ENCODE measurements at regions not wholly inside any gene's neighbourhood (a gene's known extent, or its start where the extent isn't known, plus 50 kb on each side); places are given as distances from the start of the nearest gene placed in this dataset.
A peak's percentile ranks its signal among the peaks of the same experiment; 100 is the strongest.

GRCh38 chr12:62123721-62124203 lies 136.4 kb upstream of the USP15 start:
- Histone ChIP-seq H4K20me1 (ENCODE audit: insufficient read depth, low read length) (no peaks in the 10 kb centered on the region), H2AFZ (ENCODE audit: low read depth, low read length) (no peak overlapping the region), H3K27ac (ENCODE audit: low read length) (no peak overlapping the region), H3K4me3 (ENCODE audit: low read length) (no peak overlapping the region), H3K9ac (ENCODE audit: low read length) (no peak overlapping the region), H3K79me2 (ENCODE audit: low read length) (no peaks in the 10 kb centered on the region), H3K27me3 (ENCODE audit: low read depth, low read length) (no peaks in the 10 kb centered on the region), H3K4me2 (ENCODE audit: low read length) (no peak overlapping the region), H3K4me1 (ENCODE audit: low read length) (no peaks in the 10 kb centered on the region), H3K9me3 (ENCODE audit: insufficient read depth, low read length) (no peaks in the 10 kb centered on the region), H3K36me3 (replicated peaks; ENCODE audit: low read depth, low read length) (no peaks in the 10 kb centered on the region)
- TF ChIP-seq CTCF (IDR thresholded peaks at IDR 0.05; ENCODE audit: low read depth, low read length) (peak; percentile 84), EZH2phosphoT487 (IDR thresholded peaks at IDR 0.05; ENCODE audit: low read depth) (no peak)

- H3K4me2 ChIP-seq (ENCODE audit: low read length), result no peak overlapping the region
- TF ChIP-seq EZH2phosphoT487 (IDR thresholded peaks at IDR 0.05; ENCODE audit: low read depth) (no peak), CTCF (IDR thresholded peaks at IDR 0.05; ENCODE audit: low read depth, low read length) (no peak)
- H3K4me1 ChIP-seq (ENCODE audit: low read length), result no peaks in the 10 kb centered on the region
- no peaks in the 10 kb centered on the region for H3K27me3 ChIP-seq (ENCODE audit: low read depth, low read length)
- H3K27ac ChIP-seq (ENCODE audit: low read length), result no peak overlapping the region
- no peaks in the 10 kb centered on the region for H3K79me2 ChIP-seq (ENCODE audit: low read length)
- no peaks in the 10 kb centered on the region for H3K9me3 ChIP-seq (ENCODE audit: insufficient read depth, low read length)
- no peak overlapping the region for H3K9ac ChIP-seq (ENCODE audit: low read length)
- H3K36me3 ChIP-seq (replicated peaks; ENCODE audit: low read depth, low read length), result no peaks in the 10 kb centered on the region
- H2AFZ ChIP-seq (ENCODE audit: low read depth, low read length), result no peak overlapping the region
- no peak overlapping the region for H3K4me3 ChIP-seq (ENCODE audit: low read length)
- H4K20me1 ChIP-seq (ENCODE audit: insufficient read depth, low read length), result no peaks in the 10 kb centered on the region
Observed at GRCh38 chr12:62127516-62127915, 132.7 kb upstream of the USP15 start.

- TF ChIP-seq CTCF (IDR thresholded peaks at IDR 0.05; ENCODE audit: low read depth, low read length) (no peak), EZH2phosphoT487 (IDR thresholded peaks at IDR 0.05; ENCODE audit: low read depth) (no peak)
- Histone ChIP-seq H3K4me3 (ENCODE audit: low read length) (no peak overlapping the region), H4K20me1 (ENCODE audit: insufficient read depth, low read length) (no peaks in the 10 kb centered on the region), H2AFZ (ENCODE audit: low read depth, low read length) (no peak overlapping the region), H3K4me1 (ENCODE audit: low read length) (no peaks in the 10 kb centered on the region), H3K79me2 (ENCODE audit: low read length) (no peaks in the 10 kb centered on the region), H3K9ac (ENCODE audit: low read length) (no peak overlapping the region), H3K27ac (ENCODE audit: low read length) (no peak overlapping the region), H3K27me3 (ENCODE audit: low read depth, low read length) (no peaks in the 10 kb centered on the region), H3K4me2 (ENCODE audit: low read length) (no peak overlapping the region), H3K36me3 (replicated peaks; ENCODE audit: low read depth, low read length) (no peaks in the 10 kb centered on the region), H3K9me3 (ENCODE audit: insufficient read depth, low read length) (no peaks in the 10 kb centered on the region)
Observed at GRCh38 chr12:62128175-62128975, 131.8 kb upstream of the USP15 start.

GRCh38 chr12:62129291-62129690 lies 130.9 kb upstream of the USP15 start:
- no peaks in the 10 kb centered on the region for H3K9me3 ChIP-seq (ENCODE audit: insufficient read depth, low read length)
- H3K36me3 ChIP-seq (replicated peaks; ENCODE audit: low read depth, low read length), result no peaks in the 10 kb centered on the region
- H3K4me1 ChIP-seq (ENCODE audit: low read length), result no peaks in the 10 kb centered on the region
- TF ChIP-seq CTCF (IDR thresholded peaks at IDR 0.05; ENCODE audit: low read depth, low read length), result no peak
- TF ChIP-seq EZH2phosphoT487 (IDR thresholded peaks at IDR 0.05; ENCODE audit: low read depth), result no peak
- no peak overlapping the region for H3K4me2 ChIP-seq (ENCODE audit: low read length)
- no peak overlapping the region for H3K27ac ChIP-seq (ENCODE audit: low read length)
- H3K9ac ChIP-seq (ENCODE audit: low read length), result no peak overlapping the region
- no peaks in the 10 kb centered on the region for H4K20me1 ChIP-seq (ENCODE audit: insufficient read depth, low read length)
- H3K27me3 ChIP-seq (ENCODE audit: low read depth, low read length), result no peaks in the 10 kb centered on the region
- no peak overlapping the region for H3K4me3 ChIP-seq (ENCODE audit: low read length)
- no peak overlapping the region for H2AFZ ChIP-seq (ENCODE audit: low read depth, low read length)
- no peaks in the 10 kb centered on the region for H3K79me2 ChIP-seq (ENCODE audit: low read length)

Data from OCI-LY3 (cell line).